COLO829 (cell line): ENCODE measurements at regions not wholly inside any gene's neighbourhood (a gene's known extent, or its start where the extent isn't known, plus 50 kb on each side); places are given as distances from the start of the nearest gene placed in this dataset.

ENCODE experiments used
- DNase-seq: peaks from one replicate; pipeline ENCODE4 v3.0.0; 2012; ENCODE audit warnings: low spot score

DNA sequence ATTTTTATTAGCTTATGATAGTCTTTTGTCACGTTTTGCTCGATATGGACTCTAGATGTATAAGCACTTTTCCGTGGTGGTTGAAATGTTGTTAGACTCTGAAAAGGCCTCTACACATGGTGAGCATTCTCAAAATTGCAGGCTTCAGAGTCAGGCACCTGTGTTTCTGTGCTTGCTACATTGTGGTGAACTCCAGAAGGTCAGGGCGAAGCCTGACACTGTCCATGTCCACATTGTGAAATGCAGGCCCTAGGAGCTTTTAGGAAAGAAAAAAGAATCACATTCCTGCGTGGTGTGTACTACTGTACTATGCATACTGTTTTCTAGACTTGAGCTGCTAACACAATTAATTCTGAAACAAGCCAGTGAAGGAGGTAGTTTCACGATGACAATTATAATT is 86.3 kb downstream of the HS3ST1 start:
- DNase-seq, result no peak

- DNase-seq, result no peak
These were observed 87.2 kb downstream of the HS3ST1 start for GRCh38 chr4:11341337-11342043.

DNA sequence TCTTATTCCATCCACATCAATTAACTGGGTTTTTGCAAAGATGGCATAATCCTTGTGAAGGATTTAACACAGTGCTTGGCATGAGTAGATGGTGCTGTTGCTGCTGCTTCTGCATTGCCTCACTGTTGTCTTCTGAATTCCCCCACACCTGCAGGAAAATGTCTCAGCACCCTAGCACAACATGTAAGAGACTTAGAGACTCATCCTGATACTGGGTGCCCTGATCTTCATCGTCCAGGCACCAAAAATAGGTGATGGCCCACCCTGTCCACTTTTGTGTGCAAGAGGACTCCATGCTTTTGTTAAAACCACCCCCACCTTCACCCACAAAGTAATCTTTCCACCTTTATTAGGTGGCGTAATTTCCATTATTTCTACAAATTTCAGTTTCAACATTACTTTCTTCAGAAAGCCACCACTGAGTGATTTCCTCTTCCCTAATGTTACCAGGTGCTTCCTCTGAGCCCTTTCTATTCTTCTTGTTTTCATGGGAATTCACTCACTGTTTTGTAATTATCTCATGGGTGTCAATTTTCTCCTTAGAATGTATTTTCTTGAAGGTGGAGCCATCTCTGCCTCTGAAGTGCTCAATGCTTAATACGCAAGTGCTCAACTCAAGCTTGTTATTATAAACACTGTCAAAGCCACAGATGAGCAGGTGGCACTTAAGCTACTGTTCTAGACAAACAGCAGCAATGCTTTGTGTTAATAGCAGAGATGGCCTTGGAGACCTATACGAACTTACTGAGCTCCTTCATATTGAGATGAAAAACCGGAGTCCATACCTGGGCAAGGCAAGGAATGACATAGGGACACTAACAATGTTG is 89.5 kb downstream of the HS3ST1 start:
- no peak for DNase-seq

GRCh38 chr4:11337287-11337686 is 91.4 kb downstream of the HS3ST1 start:
- no peak for DNase-seq

GRCh38 chr4:11336435-11336834 is 92.3 kb downstream of the HS3ST1 start:
- DNase-seq, result no peak

DNA sequence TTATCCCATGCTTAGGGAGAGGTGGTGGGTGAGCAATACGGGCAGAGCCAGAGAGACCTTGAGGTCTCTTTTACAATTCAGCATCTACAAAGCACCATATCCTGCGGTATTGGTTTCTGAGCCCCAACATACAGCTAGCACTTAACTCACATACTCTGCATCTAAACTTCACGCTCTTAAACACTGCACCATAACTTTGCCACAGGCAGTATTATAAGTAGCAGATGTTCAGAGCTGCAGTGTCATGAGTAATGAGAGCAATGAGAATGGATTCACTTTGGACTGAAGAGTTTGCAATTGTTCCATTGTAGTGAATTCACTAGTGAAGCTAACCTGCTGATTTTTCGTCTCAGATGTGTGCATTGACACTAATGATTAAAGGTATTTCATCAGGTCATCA is 93.8 kb downstream of the HS3ST1 start:
- DNase-seq, result no peak

GRCh38 chr4:11328401-11328800 is 100.3 kb downstream of the HS3ST1 start:
- DNase-seq, result no peak

DNA sequence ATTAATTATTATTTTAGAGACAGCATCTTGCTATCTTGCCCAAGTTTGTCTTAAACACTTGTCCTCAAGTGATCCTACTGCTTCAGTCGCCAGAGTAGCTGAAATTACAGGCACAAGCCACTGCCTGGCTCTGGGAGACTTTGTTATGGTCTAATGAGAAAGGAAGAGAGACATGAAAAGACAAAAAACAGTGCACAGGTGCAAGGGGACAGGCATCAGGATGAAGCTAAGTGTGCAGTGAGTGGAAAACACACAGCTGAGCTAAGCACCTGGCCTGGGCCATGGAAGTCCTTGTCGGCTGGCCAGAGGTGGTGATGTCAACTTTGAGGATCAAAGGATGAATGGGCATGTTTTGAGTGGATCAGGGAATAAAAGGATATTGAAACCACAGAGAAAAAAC is 102.7 kb downstream of the HS3ST1 start:
- DNase-seq, result no peak

DNA sequence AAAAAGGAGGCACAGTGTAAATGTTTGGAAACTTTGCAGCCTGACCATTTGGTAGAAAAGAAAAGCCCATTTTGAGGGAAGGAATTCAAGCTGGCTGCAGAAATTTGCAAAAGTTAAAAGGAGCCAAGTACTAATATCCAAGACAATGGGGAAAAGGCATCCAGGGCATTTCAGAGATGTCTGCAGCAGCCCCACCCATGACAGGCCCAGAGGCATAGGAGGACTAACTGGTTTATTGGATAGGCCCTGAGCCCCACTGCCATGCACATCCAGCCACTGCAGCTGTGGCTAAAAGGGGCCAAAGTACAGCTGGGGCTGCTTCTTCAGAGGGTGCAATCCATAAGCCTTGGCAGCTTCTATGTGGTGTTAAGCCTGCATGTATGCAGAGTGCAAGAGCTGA is 104.9 kb downstream of the HS3ST1 start:
- no peak for DNase-seq

GRCh38 chr4:11313157-11313943 is 115.3 kb downstream of the HS3ST1 start:
- DNase-seq, result no peak

- DNase-seq, result peak; percentile 22
These were observed 116.3 kb downstream of the HS3ST1 start for GRCh38 chr4:11312389-11312788.

GRCh38 chr4:11301075-11301660 is 127.5 kb downstream of the HS3ST1 start:
- DNase-seq, result no peak

DNA sequence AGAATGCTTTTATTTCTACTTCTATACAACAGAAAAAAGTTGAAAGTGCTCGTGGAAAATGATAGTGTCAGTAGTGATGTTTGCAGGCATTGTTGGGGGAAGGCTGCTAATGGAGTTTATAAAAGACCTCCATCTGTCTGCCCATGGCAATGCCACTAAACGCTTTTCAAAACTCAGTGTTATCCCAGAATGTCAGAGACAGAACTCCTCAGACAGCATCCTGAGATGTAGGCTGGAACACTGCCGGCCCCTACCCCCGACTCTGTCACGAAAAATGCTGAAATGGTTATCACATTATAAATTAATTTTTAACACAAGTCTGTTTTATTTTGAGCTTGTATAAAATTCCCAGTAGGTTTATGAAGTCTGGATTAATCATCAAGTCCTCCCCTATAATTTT is 128.9 kb downstream of the HS3ST1 start:
- no peak for DNase-seq

GRCh38 chr4:11299016-11299415 is 129.7 kb downstream of the HS3ST1 start:
- no peak for DNase-seq

GRCh38 chr4:11298451-11298850 is 130.2 kb downstream of the HS3ST1 start:
- no peak for DNase-seq

- DNase-seq, result no peak
These were observed 131.1 kb downstream of the HS3ST1 start for GRCh38 chr4:11297627-11298026.

DNA sequence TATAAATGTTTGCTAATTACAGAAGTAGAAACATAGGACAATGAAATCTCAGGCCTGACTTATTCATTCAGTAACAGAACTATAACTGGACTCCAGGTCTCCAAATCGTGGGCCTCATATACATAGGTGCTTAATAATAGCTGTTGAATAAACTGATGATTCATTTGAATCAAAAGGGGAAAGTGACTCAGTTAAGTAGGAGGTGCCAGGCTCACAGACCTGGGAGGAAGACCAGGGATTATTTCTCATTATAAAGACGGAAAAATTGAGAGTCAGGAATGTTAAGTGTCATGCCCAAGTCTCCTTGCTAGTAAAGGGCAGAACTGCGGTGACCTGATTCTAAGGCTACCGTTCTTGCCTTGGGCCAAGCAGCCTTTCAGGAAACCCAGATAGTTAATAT is 131.5 kb downstream of the HS3ST1 start:
- DNase-seq, result no peak

DNA sequence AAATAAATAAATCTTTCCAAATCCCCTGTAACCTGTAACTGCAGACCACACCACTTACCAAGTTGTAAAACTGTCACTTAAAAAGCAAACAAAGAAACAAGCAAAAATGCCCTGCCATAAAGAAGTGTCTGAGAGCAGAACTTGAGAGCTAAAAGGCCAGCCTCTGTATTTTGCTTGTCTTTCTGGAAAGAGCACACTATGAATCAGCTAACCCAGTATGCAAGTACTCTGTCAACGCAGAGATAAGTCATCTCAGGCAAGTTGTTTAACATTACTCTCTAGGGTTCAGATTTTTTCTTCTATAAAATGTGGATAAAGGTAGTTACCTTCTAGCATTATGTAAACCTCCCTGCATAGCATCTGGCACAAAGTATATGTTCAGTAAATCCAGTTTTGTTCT is 134.8 kb downstream of the HS3ST1 start:
- no peak for DNase-seq

GRCh38 chr4:11287055-11287454 is 141.6 kb downstream of the HS3ST1 start:
- no peak for DNase-seq

- DNase-seq, result no peak
These were observed 142.2 kb downstream of the HS3ST1 start for GRCh38 chr4:11286533-11286932.

- DNase-seq, result no peak
These were observed 147.0 kb downstream of the HS3ST1 start for GRCh38 chr4:11281720-11282119.

DNA sequence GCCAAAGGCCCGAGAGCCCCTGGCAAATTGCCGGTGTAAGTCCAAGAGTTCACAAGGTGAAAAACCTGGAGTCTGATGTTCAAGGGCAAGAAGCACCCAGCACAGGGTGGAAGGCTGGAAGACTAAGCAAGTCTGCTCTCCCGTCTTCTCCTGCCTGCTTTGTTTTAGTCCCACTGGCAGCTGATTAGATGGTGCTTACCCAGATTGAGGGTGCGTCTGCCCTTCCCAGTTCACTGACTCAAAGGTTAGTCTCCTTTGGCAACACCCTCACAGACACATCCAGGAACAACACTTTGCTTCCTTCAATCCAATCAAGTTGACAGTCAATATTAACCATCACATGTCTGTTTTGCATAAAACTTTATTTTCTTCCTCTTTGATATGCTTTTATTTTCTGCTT is 157.4 kb downstream of the HS3ST1 start:
- no peak for DNase-seq
